ENCODE measurements at regions not wholly inside any gene's neighbourhood (a gene's known extent, or its start where the extent isn't known, plus 50 kb on each side); places are given as distances from the start of the nearest gene placed in this dataset.

DNA sequence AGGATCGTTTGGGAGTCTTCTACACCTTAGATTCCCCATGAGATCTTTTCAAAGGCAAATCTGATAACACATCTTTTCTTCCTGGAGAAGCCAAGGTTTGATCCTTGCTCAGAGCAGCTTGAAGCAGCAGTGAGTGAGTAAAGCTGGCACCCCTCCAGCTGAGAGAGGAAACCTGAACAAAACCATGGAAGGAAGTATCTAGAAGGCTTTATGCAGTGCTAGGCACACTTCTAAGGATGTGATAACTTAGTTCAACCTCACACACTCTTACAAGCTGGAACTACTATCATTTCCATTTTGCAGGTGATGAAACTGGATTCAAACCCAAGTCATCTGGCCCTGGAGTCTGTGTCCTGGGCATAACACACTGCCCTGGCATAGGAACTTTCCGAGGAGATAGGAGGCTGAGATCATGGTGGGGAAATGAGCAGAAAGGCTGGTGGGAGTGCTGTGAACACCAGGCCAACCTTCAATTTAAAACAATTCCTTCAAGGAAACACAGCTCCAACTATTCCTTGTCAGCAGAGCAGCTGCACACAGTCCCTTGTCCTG, 71.2 kb downstream of the CTAGE1 start:
- Histone ChIP-seq H3K27ac (ENCODE audit: low read depth in 2 of 2, low read length in 1 of 2) (no peak overlapping the region), H3K79me2 (ENCODE audit: insufficient read depth) (no peaks in the 10 kb centered on the region), H3K9me3 (no peaks in the 10 kb centered on the region), H2AFZ (ENCODE audit: low read depth) (no peak overlapping the region), H3K9ac (no peak overlapping the region), H3F3A (replicated peaks; ENCODE audit: insufficient read depth) (no peaks in the 10 kb centered on the region), H3K4me3 (ENCODE audit: low read depth in 2 of 2, low read length in 1 of 2) (no peak overlapping the region), H3K27me3 (ENCODE audit: insufficient read depth) (peaks cover 84% of the 10 kb centered on the region), H3K9me2 (no peaks in the 10 kb centered on the region), H3K36me3 (replicated peaks in 1 of 2; ENCODE audit: control insufficient read depth in 1 of 2, insufficient read depth in 2 of 2, low read length in 1 of 2) (no peaks in the 10 kb centered on the region), H4K20me1 (ENCODE audit: insufficient read depth) (no peaks in the 10 kb centered on the region), H3K4me1 (ENCODE audit: control insufficient read depth in 1 of 2, insufficient read depth in 2 of 2, low read depth in 1 of 2, low read length in 1 of 2) (no peaks in the 10 kb centered on the region; a peak in 1 of 4 replicates), H3K4me2 (no peak overlapping the region)
- POLR2A ChIA-PET, result no interaction called here
- CTCF ChIA-PET, result no interaction called here
- no peak for DNase-seq
- 17% methylated on average over 2 of the region's 2 CpGs for WGBS (ENCODE audit: low lambda C conversion rate)
- TF ChIP-seq TCF12 (IDR thresholded peaks at IDR 0.05), result no peak
- TF ChIP-seq FOXM1 (IDR thresholded peaks at IDR 0.05; ENCODE audit: low read depth), result no peak

DNA sequence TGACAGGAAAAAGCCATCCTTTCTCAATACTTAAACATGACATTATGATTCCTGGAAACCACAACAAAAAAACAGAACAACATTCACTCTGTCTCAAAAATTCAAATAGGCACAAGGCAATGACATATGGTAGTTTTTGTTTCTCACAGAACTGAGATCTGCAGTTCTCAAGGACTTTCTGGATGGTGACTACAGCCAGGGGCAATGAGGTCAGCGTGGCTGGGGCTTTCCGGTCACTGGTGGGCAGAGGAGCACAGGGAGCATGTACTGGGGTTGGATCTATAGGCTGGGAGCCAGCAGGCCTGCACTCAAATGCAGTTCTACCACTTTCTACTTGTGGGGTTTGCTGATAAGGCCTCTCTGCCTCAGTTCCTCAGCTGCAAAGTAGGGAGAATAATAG, 72.0 kb downstream of the CTAGE1 start:
- ChIA-PET POLR2A (no interaction called here), CTCF (no interaction called here)
- H3K4me2 ChIP-seq, result no peak overlapping the region
- no peaks in the 10 kb centered on the region for H3K9me2 ChIP-seq
- H3K27ac ChIP-seq (ENCODE audit: low read depth in 2 of 2, low read length in 1 of 2), result no peak overlapping the region
- H3K9ac ChIP-seq, result no peak overlapping the region
- TF ChIP-seq, protein P1, sequence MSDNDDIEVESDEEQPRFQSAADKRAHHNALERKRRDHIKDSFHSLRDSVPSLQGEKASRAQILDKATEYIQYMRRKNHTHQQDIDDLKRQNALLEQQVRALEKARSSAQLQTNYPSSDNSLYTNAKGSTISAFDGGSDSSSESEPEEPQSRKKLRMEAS (IDR thresholded peaks at IDR 0.05; ENCODE audit: low read depth), result no peak
- no peak for TF ChIP-seq JUND (IDR thresholded peaks at IDR 0.05)
- TF ChIP-seq MEF2A (IDR thresholded peaks at IDR 0.05; ENCODE audit: borderline replicate concordance, low read depth), result no peak
- TF ChIP-seq FOSL2 (IDR thresholded peaks at IDR 0.05; ENCODE audit: borderline replicate concordance, low read depth), result no peak
- TF ChIP-seq, protein P2, sequence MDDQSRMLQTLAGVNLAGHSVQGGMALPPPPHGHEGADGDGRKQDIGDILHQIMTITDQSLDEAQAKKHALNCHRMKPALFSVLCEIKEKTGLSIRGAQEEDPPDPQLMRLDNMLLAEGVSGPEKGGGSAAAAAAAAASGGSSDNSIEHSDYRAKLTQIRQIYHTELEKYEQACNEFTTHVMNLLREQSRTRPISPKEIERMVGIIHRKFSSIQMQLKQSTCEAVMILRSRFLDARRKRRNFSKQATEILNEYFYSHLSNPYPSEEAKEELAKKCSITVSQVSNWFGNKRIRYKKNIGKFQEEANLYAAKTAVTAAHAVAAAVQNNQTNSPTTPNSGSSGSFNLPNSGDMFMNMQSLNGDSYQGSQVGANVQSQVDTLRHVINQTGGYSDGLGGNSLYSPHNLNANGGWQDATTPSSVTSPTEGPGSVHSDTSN (IDR thresholded peaks at IDR 0.05), result no peak
- no peak for TF ChIP-seq YY1 (IDR thresholded peaks at IDR 0.05; ENCODE audit: low read depth)
- TF ChIP-seq, protein P3, sequence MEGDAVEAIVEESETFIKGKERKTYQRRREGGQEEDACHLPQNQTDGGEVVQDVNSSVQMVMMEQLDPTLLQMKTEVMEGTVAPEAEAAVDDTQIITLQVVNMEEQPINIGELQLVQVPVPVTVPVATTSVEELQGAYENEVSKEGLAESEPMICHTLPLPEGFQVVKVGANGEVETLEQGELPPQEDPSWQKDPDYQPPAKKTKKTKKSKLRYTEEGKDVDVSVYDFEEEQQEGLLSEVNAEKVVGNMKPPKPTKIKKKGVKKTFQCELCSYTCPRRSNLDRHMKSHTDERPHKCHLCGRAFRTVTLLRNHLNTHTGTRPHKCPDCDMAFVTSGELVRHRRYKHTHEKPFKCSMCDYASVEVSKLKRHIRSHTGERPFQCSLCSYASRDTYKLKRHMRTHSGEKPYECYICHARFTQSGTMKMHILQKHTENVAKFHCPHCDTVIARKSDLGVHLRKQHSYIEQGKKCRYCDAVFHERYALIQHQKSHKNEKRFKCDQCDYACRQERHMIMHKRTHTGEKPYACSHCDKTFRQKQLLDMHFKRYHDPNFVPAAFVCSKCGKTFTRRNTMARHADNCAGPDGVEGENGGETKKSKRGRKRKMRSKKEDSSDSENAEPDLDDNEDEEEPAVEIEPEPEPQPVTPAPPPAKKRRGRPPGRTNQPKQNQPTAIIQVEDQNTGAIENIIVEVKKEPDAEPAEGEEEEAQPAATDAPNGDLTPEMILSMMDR (IDR thresholded peaks at IDR 0.05), result no peak
- no peaks in the 10 kb centered on the region; a peak in 1 of 4 replicates for H3K4me1 ChIP-seq (ENCODE audit: control insufficient read depth in 1 of 2, insufficient read depth in 2 of 2, low read depth in 1 of 2, low read length in 1 of 2)
- H3K9me3 ChIP-seq, result no peaks in the 10 kb centered on the region
- no peaks in the 10 kb centered on the region for H3K36me3 ChIP-seq (replicated peaks in 1 of 2; ENCODE audit: control insufficient read depth in 1 of 2, insufficient read depth in 2 of 2, low read length in 1 of 2)
- WGBS (ENCODE audit: low lambda C conversion rate), result 14% methylated on average over 2 of the region's 2 CpGs
- DNase-seq, result no peak
- H3K27me3 ChIP-seq (ENCODE audit: insufficient read depth), result peaks cover 78% of the 10 kb centered on the region
- no peaks in the 10 kb centered on the region for H3K79me2 ChIP-seq (ENCODE audit: insufficient read depth)
- no peak overlapping the region for H2AFZ ChIP-seq (ENCODE audit: low read depth)
- no peaks in the 10 kb centered on the region for H4K20me1 ChIP-seq (ENCODE audit: insufficient read depth)
- H3F3A ChIP-seq (replicated peaks; ENCODE audit: insufficient read depth), result no peaks in the 10 kb centered on the region
- no peak overlapping the region for H3K4me3 ChIP-seq (ENCODE audit: low read depth in 2 of 2, low read length in 1 of 2)

Measured in SK-N-SH (cell line).